ENCODE measurements at regions not wholly inside any gene's neighbourhood (a gene's known extent, or its start where the extent isn't known, plus 50 kb on each side); places are given as distances from the start of the nearest gene placed in this dataset.

DNA sequence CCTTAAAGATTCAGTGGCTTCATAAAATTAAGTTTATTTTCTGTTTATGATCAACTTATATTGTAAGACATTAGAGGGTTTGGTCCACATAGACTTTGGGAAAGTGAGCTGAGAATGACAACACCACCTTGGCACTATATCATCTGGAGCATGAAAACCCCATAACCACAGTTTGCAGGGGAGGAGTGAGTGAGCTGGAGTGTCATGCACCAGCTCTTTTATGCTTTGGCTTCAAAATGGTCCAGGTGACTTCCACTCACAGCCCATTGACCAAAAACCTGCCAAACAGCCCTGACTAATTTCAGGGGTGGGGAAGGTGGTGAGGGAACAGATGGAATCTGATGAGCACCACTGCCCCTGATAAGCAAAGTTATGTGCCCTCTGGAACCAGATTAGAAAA, 295.8 kb downstream of the DMRTA1 start:
- no peak for DNase-seq (ENCODE audit: unreplicated experiment)
- CTCF ChIA-PET = interaction anchor here (0.7 kb wide), 1 partner anchor 458 kb away, joined by 3 read pairs; no protein-coding TSS in a partner anchor
- POLR2A ChIA-PET = no interaction called here
- intact Hi-C loops (cut with micrococcal nuclease) = no loop called here
- no TSS peak for BruUV-seq (replicated peaks)
- Mint-ChIP-seq H3K27ac (ENCODE audit: low read depth, unreplicated experiment) (no peak overlapping the region), H3K27me3 (ENCODE audit: insufficient read depth, unreplicated experiment) (no peaks in the 10 kb centered on the region), H3K36me3 (ENCODE audit: insufficient read depth, unreplicated experiment) (no peaks in the 10 kb centered on the region), H3K9me3 (ENCODE audit: unreplicated experiment) (no peaks in the 10 kb centered on the region), H3K4me3 (ENCODE audit: unreplicated experiment) (no peak overlapping the region), H3K4me1 (ENCODE audit: insufficient read depth, unreplicated experiment) (no peaks in the 10 kb centered on the region)
- TF ChIP-seq, protein P1, sequence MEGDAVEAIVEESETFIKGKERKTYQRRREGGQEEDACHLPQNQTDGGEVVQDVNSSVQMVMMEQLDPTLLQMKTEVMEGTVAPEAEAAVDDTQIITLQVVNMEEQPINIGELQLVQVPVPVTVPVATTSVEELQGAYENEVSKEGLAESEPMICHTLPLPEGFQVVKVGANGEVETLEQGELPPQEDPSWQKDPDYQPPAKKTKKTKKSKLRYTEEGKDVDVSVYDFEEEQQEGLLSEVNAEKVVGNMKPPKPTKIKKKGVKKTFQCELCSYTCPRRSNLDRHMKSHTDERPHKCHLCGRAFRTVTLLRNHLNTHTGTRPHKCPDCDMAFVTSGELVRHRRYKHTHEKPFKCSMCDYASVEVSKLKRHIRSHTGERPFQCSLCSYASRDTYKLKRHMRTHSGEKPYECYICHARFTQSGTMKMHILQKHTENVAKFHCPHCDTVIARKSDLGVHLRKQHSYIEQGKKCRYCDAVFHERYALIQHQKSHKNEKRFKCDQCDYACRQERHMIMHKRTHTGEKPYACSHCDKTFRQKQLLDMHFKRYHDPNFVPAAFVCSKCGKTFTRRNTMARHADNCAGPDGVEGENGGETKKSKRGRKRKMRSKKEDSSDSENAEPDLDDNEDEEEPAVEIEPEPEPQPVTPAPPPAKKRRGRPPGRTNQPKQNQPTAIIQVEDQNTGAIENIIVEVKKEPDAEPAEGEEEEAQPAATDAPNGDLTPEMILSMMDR (IDR thresholded peaks at IDR 0.05; ENCODE audit: unreplicated experiment) = no peak

DNA sequence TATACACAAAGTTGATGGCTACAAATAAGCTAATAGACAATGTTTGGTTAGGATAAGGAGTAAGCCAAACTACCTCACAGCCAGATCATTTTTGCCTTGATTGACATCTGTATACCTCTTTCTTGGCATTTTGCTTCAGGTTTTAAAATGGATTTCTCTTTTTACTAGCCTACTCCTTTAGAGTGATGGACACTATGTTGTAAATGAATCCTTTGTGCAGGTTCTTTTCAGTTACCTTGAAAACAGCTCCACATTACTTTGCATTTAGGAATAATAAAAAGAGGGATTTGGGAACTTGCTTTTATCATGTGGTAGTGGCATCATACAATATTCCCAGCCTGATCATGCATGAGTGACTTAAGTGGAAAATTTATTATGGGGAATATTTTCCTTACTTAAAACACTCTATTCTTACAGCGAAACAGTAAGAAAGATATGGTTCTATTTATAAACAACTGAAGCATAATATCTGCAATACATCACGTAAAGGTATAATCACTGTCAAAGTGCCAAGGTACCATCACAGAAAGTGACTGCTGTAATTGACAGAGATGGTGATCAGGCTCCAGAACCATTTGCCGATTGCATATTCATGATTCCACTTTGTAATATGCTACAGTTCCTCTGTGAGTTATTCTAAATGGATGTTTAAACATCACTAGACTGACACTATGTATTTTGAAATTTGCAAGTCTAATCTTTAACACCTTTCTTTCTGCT, 327.0 kb downstream of the DMRTA1 start:
- no TSS peak for BruUV-seq (replicated peaks)
- H3K4me1 Mint-ChIP-seq (ENCODE audit: insufficient read depth, unreplicated experiment) = no peaks in the 10 kb centered on the region
- ChIA-PET POLR2A (no interaction called here), CTCF (interaction anchor here (0.7 kb wide), 1 partner anchor 20 kb away, joined by 4 read pairs; no protein-coding TSS in a partner anchor)
- H3K27me3 Mint-ChIP-seq (ENCODE audit: insufficient read depth, unreplicated experiment) = no peaks in the 10 kb centered on the region
- no peaks in the 10 kb centered on the region for H3K9me3 Mint-ChIP-seq (ENCODE audit: unreplicated experiment)
- no peak overlapping the region for H3K27ac Mint-ChIP-seq (ENCODE audit: low read depth, unreplicated experiment)
- no peak overlapping the region for H3K4me3 Mint-ChIP-seq (ENCODE audit: unreplicated experiment)
- no peak for DNase-seq (ENCODE audit: unreplicated experiment)
- intact Hi-C loops (cut with micrococcal nuclease) = no loop called here
- H3K36me3 Mint-ChIP-seq (ENCODE audit: insufficient read depth, unreplicated experiment) = no peaks in the 10 kb centered on the region
- TF ChIP-seq, protein P1 (IDR thresholded peaks at IDR 0.05; ENCODE audit: unreplicated experiment) = no peak

DNA sequence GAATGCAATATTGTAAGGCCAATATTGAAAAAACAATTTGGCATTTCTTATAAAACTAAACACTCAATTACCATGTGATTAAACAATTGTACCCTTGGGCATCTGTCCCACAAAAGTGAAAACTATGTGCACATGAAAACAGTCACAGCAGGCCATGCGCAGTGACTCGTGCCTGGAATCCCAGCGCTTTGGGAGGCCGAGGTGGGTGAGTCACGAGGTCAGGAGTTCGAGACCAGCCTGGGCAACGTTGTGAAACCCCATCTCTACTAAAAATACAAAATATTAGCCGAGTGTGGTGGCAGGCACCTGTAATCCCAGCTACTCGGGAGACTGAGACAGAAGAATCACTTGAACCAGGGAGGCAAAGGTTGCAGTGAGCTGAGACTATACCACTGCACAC, 343.7 kb downstream of the DMRTA1 start:
- TF ChIP-seq, protein P1 (IDR thresholded peaks at IDR 0.05; ENCODE audit: unreplicated experiment) = no peak
- no peak overlapping the region for H3K27ac Mint-ChIP-seq (ENCODE audit: low read depth, unreplicated experiment)
- CTCF ChIA-PET = no interaction called here
- H3K36me3 Mint-ChIP-seq (ENCODE audit: insufficient read depth, unreplicated experiment) = no peaks in the 10 kb centered on the region
- intact Hi-C loops (cut with micrococcal nuclease) = no loop called here
- peaks cover 26% of the 10 kb centered on the region for H3K27me3 Mint-ChIP-seq (ENCODE audit: insufficient read depth, unreplicated experiment)
- no peak for DNase-seq (ENCODE audit: unreplicated experiment)
- no TSS peak for BruUV-seq (replicated peaks)
- H3K4me3 Mint-ChIP-seq (ENCODE audit: unreplicated experiment) = no peak overlapping the region
- POLR2A ChIA-PET = no interaction called here
- no peaks in the 10 kb centered on the region for H3K9me3 Mint-ChIP-seq (ENCODE audit: unreplicated experiment)
- H3K4me1 Mint-ChIP-seq (ENCODE audit: insufficient read depth, unreplicated experiment) = no peaks in the 10 kb centered on the region

DNA sequence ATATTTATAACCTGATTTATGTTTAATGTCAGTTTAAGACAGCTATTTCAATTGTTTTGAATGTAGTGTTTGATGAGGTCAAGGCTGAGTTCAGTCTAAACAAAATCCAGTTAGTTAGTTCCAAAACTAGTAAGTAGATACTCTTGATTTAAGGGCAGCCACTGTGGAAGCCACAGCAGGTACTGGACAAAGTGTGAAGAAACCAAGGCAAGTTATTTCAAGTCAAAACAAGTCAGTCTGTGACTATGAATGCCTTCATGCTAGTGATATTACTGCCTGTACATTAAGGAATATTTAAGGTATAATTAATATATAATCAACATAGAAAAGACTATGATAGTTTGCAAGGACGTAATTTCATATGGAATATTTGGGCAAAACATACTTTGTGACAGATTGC, 362.3 kb downstream of the DMRTA1 start:
- Mint-ChIP-seq H3K9me3 (ENCODE audit: unreplicated experiment) (no peaks in the 10 kb centered on the region), H3K4me3 (ENCODE audit: unreplicated experiment) (no peak overlapping the region), H3K27ac (ENCODE audit: low read depth, unreplicated experiment) (no peak overlapping the region), H3K36me3 (ENCODE audit: insufficient read depth, unreplicated experiment) (no peaks in the 10 kb centered on the region), H3K27me3 (ENCODE audit: insufficient read depth, unreplicated experiment) (no peaks in the 10 kb centered on the region), H3K4me1 (ENCODE audit: insufficient read depth, unreplicated experiment) (no peaks in the 10 kb centered on the region)
- intact Hi-C loops (cut with micrococcal nuclease) = no loop called here
- TF ChIP-seq, protein P1 (IDR thresholded peaks at IDR 0.05; ENCODE audit: unreplicated experiment) = no peak
- POLR2A ChIA-PET = no interaction called here
- BruUV-seq (replicated peaks) = no TSS peak
- DNase-seq (ENCODE audit: unreplicated experiment) = no peak
- CTCF ChIA-PET = no interaction called here
